VCaP (cell line): ENCODE measurements at regions not wholly inside any gene's neighbourhood (a gene's known extent, or its start where the extent isn't known, plus 50 kb on each side); places are given as distances from the start of the nearest gene placed in this dataset.

Source experiments
- H3K27ac ChIP-seq: fragments of 450-650 bp; 2 replicates; pipeline ENCODE4 v1.5.1; 2017
- CTCF ChIP-seq: fragments of 450-650 bp; conservative IDR thresholded peaks from 2 replicates; pipeline ENCODE4 v1.5.1; 2017; ENCODE audit warnings: mild to moderate bottlenecking, moderate library complexity

DNA sequence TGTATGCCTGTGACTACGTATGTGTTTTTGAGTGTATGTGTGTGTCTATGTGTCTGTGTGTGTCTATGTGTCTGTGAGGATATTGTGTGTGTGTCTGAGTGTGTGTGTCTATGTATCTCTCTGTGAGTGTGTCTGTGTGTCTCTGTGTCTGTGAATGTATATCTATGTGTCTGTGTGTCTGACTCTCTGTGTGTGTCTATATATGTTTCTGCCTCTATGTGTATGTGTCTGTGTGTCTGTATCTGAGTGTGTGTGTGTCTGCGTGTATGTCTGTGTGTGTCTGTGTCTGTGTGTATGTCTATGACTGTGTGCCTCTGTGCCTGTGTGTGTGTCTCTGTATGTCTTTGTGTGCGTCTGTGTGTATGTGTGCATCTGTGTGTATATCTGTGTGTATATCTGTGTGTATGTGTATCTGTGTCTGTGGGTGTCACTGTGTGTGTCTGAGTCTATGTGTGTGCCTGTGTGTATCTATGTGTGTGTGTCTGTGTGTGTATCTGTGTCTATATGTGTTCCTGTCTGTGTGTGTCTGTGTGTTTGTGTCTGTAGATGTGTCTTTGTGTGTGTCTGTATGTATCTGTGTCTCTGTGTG is 172.7 kb downstream of the MYCN start:
- TF ChIP-seq CTCF, result no peak
- no peak overlapping the region for H3K27ac ChIP-seq

GRCh38 chr2:16112251-16112971 is 172.1 kb downstream of the MYCN start:
- no peak overlapping the region for H3K27ac ChIP-seq
- TF ChIP-seq CTCF, result no peak

DNA sequence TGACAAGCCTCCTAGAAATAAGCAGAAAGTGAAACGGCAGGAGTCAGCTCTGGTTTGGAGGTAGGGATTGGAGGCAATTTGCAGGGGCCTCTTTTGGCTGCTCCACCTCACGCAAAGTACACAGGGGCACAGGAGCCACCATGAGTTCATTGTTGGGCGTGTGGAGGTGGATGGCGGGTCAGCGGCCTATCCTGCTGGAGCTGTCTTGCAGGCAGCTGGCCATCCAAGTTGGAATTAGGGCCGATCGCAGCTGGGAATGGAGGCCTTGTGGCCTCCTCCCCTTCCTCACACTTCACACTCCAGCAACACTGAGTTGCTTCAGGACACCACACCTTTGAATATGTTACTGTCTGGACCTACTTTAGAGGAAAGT is 171.5 kb downstream of the MYCN start:
- no peak overlapping the region for H3K27ac ChIP-seq

GRCh38 chr2:16109821-16110310 is 169.5 kb downstream of the MYCN start:
- no peak overlapping the region for H3K27ac ChIP-seq

More for the DNA sequence above, 171.5 kb downstream of the MYCN start:
- no peak for TF ChIP-seq CTCF

DNA sequence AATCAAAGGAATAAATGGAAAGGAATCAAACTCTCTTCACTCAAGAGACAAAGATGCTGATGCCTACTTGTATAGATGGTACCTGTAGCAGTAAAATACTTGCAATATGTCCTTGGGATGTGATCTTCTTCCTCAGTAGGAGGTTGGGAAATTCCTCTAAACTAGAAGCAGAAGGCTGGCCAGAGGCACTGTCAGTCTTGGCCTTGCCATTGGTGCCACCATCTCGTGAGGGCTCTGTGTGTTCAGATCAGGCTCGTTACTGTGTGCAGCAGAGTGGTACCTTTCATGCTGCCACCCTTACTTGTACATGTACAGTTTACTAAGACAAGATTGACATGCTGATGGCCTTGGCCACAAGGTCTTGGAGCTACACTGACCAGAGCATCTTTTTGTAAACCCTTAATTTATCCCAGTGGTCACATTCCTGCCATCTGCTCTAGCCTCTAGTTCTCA is 169.0 kb downstream of the MYCN start:
- H3K27ac ChIP-seq, result no peak overlapping the region
- no peak for TF ChIP-seq CTCF

More at GRCh38 chr2:16109821-16110310, 169.5 kb downstream of the MYCN start:
- no peak for TF ChIP-seq CTCF

DNA sequence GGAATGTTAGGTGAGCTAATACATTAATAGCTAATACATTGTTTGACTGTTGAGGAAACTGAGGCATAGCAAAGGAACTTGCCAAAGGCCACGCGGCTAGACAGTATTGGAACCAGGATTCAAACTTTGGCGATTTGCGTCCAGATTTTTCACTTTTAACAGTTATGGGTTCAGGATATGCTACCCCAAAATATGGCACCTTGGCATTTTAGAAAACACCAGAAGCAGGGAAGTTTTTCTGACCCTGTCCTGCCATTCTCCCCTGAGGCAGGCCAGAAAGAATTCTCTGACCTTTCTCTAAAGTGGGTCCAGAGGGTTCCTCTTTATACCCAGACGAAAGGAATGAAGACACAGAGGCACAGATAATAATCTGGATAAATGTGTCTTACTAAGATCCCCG is 166.9 kb downstream of the MYCN start:
- H3K27ac ChIP-seq, result no peak overlapping the region
- TF ChIP-seq CTCF, result no peak

- no peak for TF ChIP-seq CTCF
These were observed 166.3 kb downstream of the MYCN start for GRCh38 chr2:16106619-16107018.

More at GRCh38 chr2:16106619-16107018, 166.3 kb downstream of the MYCN start:
- no peak overlapping the region for H3K27ac ChIP-seq
